Kidney epithelial cell (primary cell): ENCODE measurements at regions not wholly inside any gene's neighbourhood (a gene's known extent, or its start where the extent isn't known, plus 50 kb on each side); places are given as distances from the start of the nearest gene placed in this dataset.
"Not testable (repeated sequence)": the region's sequence is repeated elsewhere in the genome, so short reads cannot be mapped to it uniquely, and the experiment has no call there.

Source experiments
- DNase-seq: peaks from one replicate; pipeline ENCODE4 v3.0.0-alpha.2; 2010; ENCODE audit warnings: low read depth
- H3K27me3 ChIP-seq: 2 replicates; pipeline ENCODE4 v1.6.0; 2011; ENCODE audit warnings: low read length; ENCODE audit not compliant: control insufficient read depth, insufficient read depth
- H3K36me3 ChIP-seq: 2 replicates; pipeline ENCODE4 v1.5.1; 2011; ENCODE audit warnings: low read length; ENCODE audit not compliant: control insufficient read depth, insufficient read depth
- H3K4me3 ChIP-seq: 2 replicates; pipeline ENCODE4 v1.5.1; 2011; ENCODE audit warnings: low read depth, mild to moderate bottlenecking, control low read depth, low read length
- TF ChIP-seq, protein P1 (sequence below): IDR thresholded peaks from 2 replicates; pipeline ENCODE4 v1.5.1; 2011; ENCODE audit warnings: mild to moderate bottlenecking, moderate library complexity, low read length, control low read depth, inconsistent platforms; ENCODE audit not compliant: insufficient read depth, poor library complexity, severe bottlenecking

DNA sequence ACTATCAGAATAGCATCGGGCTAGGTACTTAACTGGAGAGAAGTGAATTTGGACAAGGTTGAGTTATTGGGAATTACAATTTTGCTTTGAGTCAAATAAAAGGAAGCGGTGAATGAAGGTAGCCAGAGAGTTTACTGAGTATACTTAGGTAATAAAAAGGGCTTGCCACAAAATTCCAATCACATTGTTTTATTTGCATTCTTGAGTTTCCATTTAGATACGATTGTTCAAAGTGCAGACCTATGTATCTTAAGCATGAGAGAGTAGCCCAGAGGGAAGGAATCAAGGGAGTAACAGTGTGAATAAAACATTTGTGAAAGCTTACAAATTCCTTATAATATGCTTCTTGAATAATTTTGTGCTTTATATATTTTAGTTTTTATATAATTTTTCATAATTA, 102.5 kb upstream of the NDST4 start:
- no peak overlapping the region for H3K4me3 ChIP-seq
- no peaks in the 10 kb centered on the region for H3K27me3 ChIP-seq
- TF ChIP-seq, protein P1, sequence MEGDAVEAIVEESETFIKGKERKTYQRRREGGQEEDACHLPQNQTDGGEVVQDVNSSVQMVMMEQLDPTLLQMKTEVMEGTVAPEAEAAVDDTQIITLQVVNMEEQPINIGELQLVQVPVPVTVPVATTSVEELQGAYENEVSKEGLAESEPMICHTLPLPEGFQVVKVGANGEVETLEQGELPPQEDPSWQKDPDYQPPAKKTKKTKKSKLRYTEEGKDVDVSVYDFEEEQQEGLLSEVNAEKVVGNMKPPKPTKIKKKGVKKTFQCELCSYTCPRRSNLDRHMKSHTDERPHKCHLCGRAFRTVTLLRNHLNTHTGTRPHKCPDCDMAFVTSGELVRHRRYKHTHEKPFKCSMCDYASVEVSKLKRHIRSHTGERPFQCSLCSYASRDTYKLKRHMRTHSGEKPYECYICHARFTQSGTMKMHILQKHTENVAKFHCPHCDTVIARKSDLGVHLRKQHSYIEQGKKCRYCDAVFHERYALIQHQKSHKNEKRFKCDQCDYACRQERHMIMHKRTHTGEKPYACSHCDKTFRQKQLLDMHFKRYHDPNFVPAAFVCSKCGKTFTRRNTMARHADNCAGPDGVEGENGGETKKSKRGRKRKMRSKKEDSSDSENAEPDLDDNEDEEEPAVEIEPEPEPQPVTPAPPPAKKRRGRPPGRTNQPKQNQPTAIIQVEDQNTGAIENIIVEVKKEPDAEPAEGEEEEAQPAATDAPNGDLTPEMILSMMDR: no peak
- H3K36me3 ChIP-seq: no peaks in the 10 kb centered on the region
- DNase-seq: no peak

DNA sequence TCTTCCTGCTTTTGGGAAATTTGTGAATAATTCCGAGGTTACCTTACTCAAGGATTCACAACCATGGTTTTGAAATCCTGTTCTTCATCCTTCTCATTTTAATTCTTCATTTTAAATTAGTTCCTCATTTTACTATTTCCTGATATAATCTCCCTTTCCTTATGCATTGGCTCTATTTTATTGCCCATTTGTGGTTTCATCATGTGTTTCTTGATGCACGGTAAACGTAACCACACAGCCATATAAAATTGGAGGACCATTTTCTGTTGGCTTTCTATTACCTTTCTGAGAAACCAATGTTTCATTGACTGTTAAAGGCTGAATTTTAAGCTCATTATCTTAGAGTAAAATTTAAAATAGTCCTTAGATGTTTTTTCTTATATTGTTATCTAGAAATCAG, 100.3 kb upstream of the NDST4 start:
- TF ChIP-seq, protein P1: no peak

DNA sequence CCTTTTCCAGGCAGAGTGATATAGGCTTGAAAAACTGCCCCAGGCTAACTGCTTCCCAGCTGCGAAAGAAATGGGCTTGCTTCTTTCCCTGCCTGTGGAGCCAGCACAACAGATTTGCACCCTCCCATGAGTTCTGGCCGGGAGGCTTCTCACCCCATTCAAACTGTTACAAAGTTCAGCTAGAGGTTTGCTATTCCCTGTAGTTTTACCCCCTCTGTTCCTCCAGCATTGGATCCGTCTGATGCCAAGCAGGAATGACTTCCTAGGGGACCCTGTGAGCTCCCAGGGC, 87.6 kb upstream of the NDST4 start:
- H3K36me3 ChIP-seq: no peaks in the 10 kb centered on the region
- TF ChIP-seq, protein P1: no peak
- H3K4me3 ChIP-seq: no peak overlapping the region
- no peak for DNase-seq
- no peaks in the 10 kb centered on the region for H3K27me3 ChIP-seq

More for the DNA sequence above, 100.3 kb upstream of the NDST4 start:
- no peak for DNase-seq
- H3K36me3 ChIP-seq: no peaks in the 10 kb centered on the region
- H3K27me3 ChIP-seq: no peaks in the 10 kb centered on the region
- H3K4me3 ChIP-seq: no peak overlapping the region

DNA sequence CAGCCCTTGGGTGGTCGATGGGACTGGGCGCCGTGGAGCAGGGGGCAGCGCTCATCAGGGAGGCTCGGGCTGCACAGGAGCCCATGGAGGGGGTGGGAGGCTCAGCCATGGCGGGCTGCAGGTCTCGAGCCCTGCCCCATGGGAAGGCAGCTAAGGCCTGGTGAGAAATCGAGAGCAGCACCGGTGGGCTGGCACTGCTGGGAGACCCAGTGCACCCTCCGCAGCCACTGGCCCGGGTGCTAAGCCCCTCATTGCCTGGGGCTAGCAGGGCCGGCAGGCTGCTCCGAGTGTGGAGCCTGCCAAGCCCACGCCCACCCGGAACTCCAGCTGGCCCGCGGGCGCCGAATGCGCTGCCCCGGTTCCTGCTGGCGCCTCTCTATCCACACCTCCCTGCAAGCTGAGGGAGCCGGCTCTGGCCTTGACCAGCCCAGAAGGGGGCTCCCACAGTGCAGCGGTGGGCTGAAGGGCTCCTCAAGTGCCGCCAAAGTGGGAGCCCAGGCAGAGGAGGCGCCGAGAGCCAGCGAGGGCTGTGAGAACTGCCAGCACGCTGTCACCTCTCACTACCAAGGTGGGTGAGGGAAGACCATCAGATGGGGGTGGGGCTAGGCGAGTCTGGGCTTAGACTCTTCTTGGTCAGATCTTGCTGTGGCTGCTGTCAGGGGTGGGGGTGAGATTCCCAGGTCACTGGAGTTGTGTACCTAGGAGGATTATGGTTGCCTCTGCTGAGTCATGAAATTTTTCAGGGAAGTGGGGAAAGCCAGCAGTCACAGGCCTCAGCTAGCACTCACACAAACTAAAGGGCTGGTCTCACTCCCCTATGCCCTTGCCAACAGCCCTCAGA, 87.0 kb upstream of the NDST4 start:
- H3K36me3 ChIP-seq, H3K27me3 ChIP-seq, DNase-seq, H3K4me3 ChIP-seq: not testable (repeated sequence)

DNA sequence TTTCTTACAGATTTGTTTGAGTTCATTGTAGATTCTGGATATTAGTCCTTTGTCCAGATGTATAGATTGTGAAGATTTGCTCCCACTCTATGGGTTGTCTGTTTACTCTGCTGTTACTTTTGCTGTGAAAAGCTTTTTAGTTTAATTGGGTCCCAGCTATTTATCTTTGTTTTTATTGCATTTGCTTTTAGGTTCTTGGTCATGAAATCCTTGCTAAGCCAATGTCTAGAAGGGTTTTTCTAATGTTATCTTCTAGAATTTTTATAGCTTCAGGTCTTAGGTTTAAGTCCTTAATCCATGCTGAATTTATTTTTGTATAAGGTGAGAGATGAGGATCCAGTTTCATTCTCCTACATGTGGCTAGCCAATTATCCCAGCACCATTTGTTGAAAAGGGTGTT, 81.2 kb upstream of the NDST4 start:
- DNase-seq: not testable (repeated sequence)

DNA sequence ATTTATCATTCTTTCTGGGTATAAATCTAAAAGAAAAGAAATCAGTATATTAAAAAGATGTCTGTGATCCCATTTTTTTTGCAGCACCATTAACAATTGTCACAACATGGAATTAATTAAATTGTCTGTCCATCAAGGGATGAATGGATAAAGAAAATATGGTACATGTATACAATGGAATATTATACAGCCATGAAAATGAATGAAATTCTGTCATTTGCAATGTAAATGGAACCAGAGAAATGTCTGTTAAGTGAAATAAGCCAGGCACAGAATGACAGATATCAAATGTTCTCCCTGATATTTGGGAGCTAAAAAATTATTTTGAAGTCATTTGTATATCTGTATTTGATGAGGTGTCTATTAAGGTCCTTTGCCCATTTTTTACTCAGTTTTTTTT, 77.1 kb upstream of the NDST4 start:
- Histone ChIP-seq H3K36me3 (no peaks in the 10 kb centered on the region), H3K27me3 (no peaks in the 10 kb centered on the region), H3K4me3 (no peak overlapping the region)
- TF ChIP-seq, protein P1: no peak
- no peak for DNase-seq

More for the DNA sequence above, 81.2 kb upstream of the NDST4 start:
- not testable (repeated sequence) for H3K36me3 ChIP-seq, H3K4me3 ChIP-seq, H3K27me3 ChIP-seq

DNA sequence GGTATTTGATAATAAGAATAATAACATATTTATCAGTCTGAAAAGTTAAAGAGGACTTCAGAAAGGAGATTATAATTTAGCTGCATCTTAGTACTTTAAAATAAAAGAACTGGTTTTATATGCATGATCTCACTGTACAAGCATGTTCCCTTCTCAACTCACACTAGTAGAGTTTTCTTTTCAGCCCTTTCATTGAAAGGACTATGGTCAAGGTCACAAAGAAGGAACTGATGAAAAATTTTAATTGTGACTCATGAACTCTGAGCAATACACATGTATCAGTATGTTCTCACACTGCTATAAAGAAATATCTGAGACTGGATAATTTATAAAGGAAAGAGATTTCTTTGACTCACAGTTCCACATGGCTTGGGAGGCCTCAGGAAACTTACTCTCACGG, 73.7 kb upstream of the NDST4 start:
- H3K36me3 ChIP-seq: no peaks in the 10 kb centered on the region
- H3K4me3 ChIP-seq: no peak overlapping the region
- TF ChIP-seq, protein P1: no peak
- H3K27me3 ChIP-seq: no peaks in the 10 kb centered on the region
- no peak for DNase-seq

DNA sequence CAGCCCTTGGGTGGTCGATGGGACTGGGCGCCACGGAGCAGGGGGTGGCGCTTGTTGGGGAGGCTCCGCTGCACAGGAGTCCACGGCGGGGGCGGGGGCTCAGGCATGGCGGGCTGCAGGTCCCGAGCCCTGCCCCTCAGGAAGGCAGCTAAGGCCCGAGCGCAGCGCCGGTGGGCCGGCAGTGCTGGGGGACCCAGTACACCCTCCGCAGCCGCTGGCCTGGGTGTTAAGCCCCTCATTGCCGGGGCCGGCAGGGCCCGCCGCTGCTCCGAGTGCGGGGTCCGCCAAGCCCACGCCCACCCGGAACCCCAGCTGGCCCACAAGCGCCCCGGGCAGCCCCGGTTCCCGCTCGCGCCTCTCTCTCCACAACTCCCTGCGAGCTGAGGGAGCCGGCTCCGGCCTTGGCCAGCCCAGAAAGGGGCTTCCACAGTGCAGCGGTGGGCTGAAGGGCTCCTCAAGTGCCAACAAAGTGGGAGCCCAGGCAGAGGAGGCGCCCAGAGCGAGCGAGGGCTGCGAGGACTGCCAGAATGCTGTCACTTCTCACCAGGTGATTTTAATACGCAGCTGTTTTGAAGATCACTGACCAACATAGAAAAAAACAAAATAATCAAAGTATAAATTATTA, 66.1 kb upstream of the NDST4 start:
- H3K27me3 ChIP-seq, H3K36me3 ChIP-seq, H3K4me3 ChIP-seq, DNase-seq: not testable (repeated sequence)

DNA sequence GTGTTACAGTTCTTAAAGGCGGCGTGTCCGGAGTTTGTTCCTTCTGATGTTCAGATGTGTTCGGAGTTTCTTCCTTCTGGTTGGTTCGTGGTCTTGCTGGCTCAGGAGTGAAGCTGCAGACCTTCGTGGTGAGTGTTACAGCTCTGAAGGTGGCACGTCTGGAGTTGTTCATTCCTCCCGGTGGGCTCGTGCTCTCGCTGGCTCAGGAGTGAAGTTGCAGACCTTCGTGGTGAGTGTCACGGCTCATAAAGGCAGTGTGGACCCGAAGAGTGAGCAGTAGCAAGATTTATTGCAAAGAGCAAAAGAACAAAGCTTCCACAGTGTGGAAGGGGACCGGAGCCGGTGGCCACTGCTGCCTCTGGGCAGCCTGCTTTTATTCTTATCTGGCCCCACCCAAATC, 65.3 kb upstream of the NDST4 start:
- not testable (repeated sequence) for DNase-seq, H3K4me3 ChIP-seq, H3K27me3 ChIP-seq, H3K36me3 ChIP-seq
